ENCODE measurements at regions not wholly inside any gene's neighbourhood (a gene's known extent, or its start where the extent isn't known, plus 50 kb on each side); places are given as distances from the start of the nearest gene placed in this dataset.

DNA sequence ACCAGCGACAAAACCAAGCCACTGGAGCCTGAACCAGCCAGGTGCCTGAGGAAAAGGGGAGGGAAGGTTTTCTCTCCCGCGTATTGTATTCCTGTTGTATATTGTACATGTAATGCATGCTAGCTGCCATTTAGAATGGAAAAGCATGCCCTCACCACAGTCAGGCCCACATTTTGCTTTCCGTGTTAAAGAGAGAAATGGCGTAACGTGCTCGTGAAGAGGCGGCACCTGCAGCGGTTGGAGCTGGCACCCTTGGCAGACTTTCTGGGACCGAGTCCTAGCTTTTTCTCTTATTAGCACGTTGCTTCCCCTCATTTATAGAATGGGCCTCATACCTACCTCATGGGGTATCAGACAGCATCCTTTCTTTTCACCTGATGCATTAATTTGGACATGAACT is 135.3 kb upstream of the IRF2BP2 start:
- peaks cover 6 to 24% of the 10 kb centered on the region in 2 experiments for H3K4me1 ChIP-seq (replicated peaks in 1 of 2; ENCODE audit: control insufficient read depth in 2 of 2, insufficient read depth in 2 of 2, low read length in 2 of 2)
- DNase-seq (ENCODE audit: extremely low read depth in 1 of 4, low spot score in 3 of 4): no peak
- H3K4me2 ChIP-seq (ENCODE audit: insufficient read depth, low read length): no peak overlapping the region
- ChIA-PET CTCF (ENCODE audit: low intra/inter-chr PET ratio) (no interaction called here), POLR2A (interaction anchor here (1.0 to 1.4 kb wide), 2 partner anchors 10 to 21 kb away, joined by 3 to 11 read pairs; no protein-coding TSS in a partner anchor)
- H3K9me3 ChIP-seq (replicated peaks; ENCODE audit: control insufficient read depth, insufficient read depth, low read depth, low read length): no peaks in the 10 kb centered on the region
- in situ Hi-C loops (cut with MboI) (no loop called here), intact Hi-C loops (cut with micrococcal nuclease) (no loop called here)
- no peaks in the 10 kb centered on the region for H4K20me1 ChIP-seq (replicated peaks; ENCODE audit: control insufficient read depth, insufficient read depth, low read length)
- H3K27me3 ChIP-seq (ENCODE audit: control insufficient read depth in 2 of 2, insufficient read depth in 2 of 2, low read length in 2 of 2): no peaks in the 10 kb centered on the region
- no peak overlapping the region for H3K9ac ChIP-seq (ENCODE audit: insufficient read depth in 1 of 2, low read depth in 2 of 2, low read length in 2 of 2)
- no peak overlapping the region for H3K4me3 ChIP-seq
- no peak overlapping the region for H3K27ac ChIP-seq (ENCODE audit: extremely low read depth, low read depth, low read length)
- BruUV-seq (replicated peaks): no TSS peak
- no peak for ATAC-seq
- H2AFZ ChIP-seq (ENCODE audit: low read depth, low read length): no peak overlapping the region
- WGBS (ENCODE audit: insufficient coverage, low coverage, missing lambda C conversion rate): 82% methylated on average over 11 of the region's 11 CpGs
- TF ChIP-seq ZSCAN32 (CRISPR knock-in tag; IDR thresholded peaks at IDR 0.05): no peak
- TF ChIP-seq TEAD2 (tag; IDR thresholded peaks at IDR 0.05): no peak
- no peaks in the 10 kb centered on the region for H3K36me3 ChIP-seq (ENCODE audit: control insufficient read depth, insufficient read depth, low read length)
- no peaks in the 10 kb centered on the region for H3K9me1 ChIP-seq (ENCODE audit: control insufficient read depth, insufficient read depth, low read length)
- no peaks in the 10 kb centered on the region for H3K79me2 ChIP-seq (ENCODE audit: control insufficient read depth, insufficient read depth, low read length)
- FAIRE-seq: no peak

DNA sequence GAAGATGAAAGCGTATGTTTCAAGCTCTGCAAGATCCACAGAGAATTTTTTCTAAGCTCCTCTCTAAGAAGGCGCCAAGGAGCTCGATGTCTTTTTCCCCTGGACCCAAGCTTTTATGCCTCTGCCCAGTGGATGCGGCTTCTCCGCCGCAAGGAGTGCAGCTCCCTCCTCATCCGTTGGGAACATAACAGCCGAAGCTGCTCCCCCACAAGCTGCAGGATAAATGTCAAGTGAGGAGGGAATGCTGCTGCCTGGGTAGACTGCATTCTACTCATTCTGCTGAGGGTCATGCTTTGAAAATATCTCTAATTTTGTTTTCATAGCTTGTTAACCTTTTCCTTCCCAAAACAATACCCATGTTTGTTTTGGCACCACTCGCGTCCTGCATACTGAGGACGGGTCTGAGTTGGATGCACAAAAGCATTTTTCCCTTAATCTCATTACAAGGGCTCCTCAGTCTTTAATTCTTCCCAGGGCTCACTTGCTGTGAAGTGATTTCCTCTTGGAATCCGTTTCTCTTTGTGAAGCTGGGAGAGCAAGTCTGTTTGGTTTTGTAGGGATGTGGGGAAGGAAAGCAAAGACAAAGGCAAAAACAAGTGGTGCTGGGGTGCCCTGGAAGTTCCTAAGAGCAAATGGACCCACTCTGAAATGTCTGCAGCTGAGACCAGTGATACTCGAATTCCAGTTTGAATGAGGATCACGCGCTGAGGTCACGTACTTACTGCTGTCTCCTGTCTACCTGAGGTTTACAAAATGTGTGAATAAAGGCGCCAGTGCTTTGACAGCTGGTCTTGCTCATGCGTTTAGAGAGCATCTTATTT is 134.0 kb upstream of the IRF2BP2 start:
- BruUV-seq (replicated peaks): no TSS peak
- TF ChIP-seq, protein P1, sequence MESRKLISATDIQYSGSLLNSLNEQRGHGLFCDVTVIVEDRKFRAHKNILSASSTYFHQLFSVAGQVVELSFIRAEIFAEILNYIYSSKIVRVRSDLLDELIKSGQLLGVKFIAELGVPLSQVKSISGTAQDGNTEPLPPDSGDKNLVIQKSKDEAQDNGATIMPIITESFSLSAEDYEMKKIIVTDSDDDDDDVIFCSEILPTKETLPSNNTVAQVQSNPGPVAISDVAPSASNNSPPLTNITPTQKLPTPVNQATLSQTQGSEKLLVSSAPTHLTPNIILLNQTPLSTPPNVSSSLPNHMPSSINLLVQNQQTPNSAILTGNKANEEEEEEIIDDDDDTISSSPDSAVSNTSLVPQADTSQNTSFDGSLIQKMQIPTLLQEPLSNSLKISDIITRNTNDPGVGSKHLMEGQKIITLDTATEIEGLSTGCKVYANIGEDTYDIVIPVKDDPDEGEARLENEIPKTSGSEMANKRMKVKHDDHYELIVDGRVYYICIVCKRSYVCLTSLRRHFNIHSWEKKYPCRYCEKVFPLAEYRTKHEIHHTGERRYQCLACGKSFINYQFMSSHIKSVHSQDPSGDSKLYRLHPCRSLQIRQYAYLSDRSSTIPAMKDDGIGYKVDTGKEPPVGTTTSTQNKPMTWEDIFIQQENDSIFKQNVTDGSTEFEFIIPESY (CRISPR knock-in tag; IDR thresholded peaks at IDR 0.05): 0 out of 2 replicates have a peak, but pooled peaks have one; percentile 5
- TF ChIP-seq ZNF695 (CRISPR knock-in tag; IDR thresholded peaks at IDR 0.05): no peak
- Histone ChIP-seq H3K4me3 (no peak overlapping the region), H3K27me3 (ENCODE audit: control insufficient read depth in 2 of 2, insufficient read depth in 2 of 2, low read length in 2 of 2) (no peaks in the 10 kb centered on the region), H3K79me2 (ENCODE audit: control insufficient read depth, insufficient read depth, low read length) (no peaks in the 10 kb centered on the region), H3K9me1 (ENCODE audit: control insufficient read depth, insufficient read depth, low read length) (no peaks in the 10 kb centered on the region), H3K4me1 (replicated peaks in 1 of 2; ENCODE audit: control insufficient read depth in 2 of 2, insufficient read depth in 2 of 2, low read length in 2 of 2) (peaks cover 4 to 22% of the 10 kb centered on the region in 2 experiments), H3K36me3 (ENCODE audit: control insufficient read depth, insufficient read depth, low read length) (no peaks in the 10 kb centered on the region), H3K9me3 (replicated peaks; ENCODE audit: control insufficient read depth, insufficient read depth, low read depth, low read length) (no peaks in the 10 kb centered on the region), H2AFZ (ENCODE audit: low read depth, low read length) (no peak overlapping the region), H3K4me2 (ENCODE audit: insufficient read depth, low read length) (no peak overlapping the region), H3K9ac (ENCODE audit: insufficient read depth in 1 of 2, low read depth in 2 of 2, low read length in 2 of 2) (no peak overlapping the region), H4K20me1 (replicated peaks; ENCODE audit: control insufficient read depth, insufficient read depth, low read length) (no peaks in the 10 kb centered on the region), H3K27ac (ENCODE audit: extremely low read depth, low read depth, low read length) (no peak overlapping the region)
- in situ Hi-C loops (cut with MboI): no loop called here
- DNase-seq (ENCODE audit: extremely low read depth in 1 of 4, low spot score in 3 of 4) (no peak), ATAC-seq (no peak), FAIRE-seq (no peak)
- ChIA-PET CTCF (ENCODE audit: low intra/inter-chr PET ratio) (no interaction called here), POLR2A (interaction anchor here (0.6 to 1.6 kb wide), 10 partner anchors 9 to 139 kb away, joined by 3 to 6 read pairs (median 3); no protein-coding TSS in a partner anchor)
- 68% methylated on average over 18 of the region's 18 CpGs for WGBS (ENCODE audit: insufficient coverage, low coverage, missing lambda C conversion rate)
- intact Hi-C loops (cut with micrococcal nuclease): no loop called here

Data from K562 (cell line).